Liver (tissue), 7 donors: ENCODE measurements at regions not wholly inside any gene's neighbourhood (a gene's known extent, or its start where the extent isn't known, plus 50 kb on each side); places are given as distances from the start of the nearest gene placed in this dataset.

Experiments
- DNase-seq: peaks from one replicate; pipeline ENCODE4 v3.0.0-alpha.2; 2017; ENCODE audit warnings: low spot score
- H3K27ac ChIP-seq, 2 donors: one replicate each; pipeline ENCODE4 v1.7.0; 2013; ENCODE audit warnings: inconsistent platforms in 2 of 2, low read length in 2 of 2, control low read depth in 1 of 2, low read depth in 1 of 2, mild to moderate bottlenecking in 1 of 2
- H3K27me3 ChIP-seq, 4 donors: one replicate each; pipeline versions ENCODE4 v1.6.1 to v1.7.0; 2013; ENCODE audit warnings: low read length in 3 of 4, inconsistent platforms in 1 of 4, mild to moderate bottlenecking in 1 of 4, moderate library complexity in 1 of 4; ENCODE audit not compliant: control insufficient read depth in 4 of 4, insufficient read depth in 4 of 4
- H3K36me3 ChIP-seq, 4 donors: one replicate each; pipeline versions ENCODE4 v1.6.1 to v1.7.0; 2013; ENCODE audit warnings: low read length in 3 of 4, mild to moderate bottlenecking in 3 of 4, low read depth in 1 of 4, moderate library complexity in 1 of 4; ENCODE audit not compliant: control insufficient read depth in 4 of 4, insufficient read depth in 3 of 4
- H3K4me1 ChIP-seq, 4 donors: one replicate each; pipeline versions ENCODE4 v1.6.1 to v1.7.0; 2013; ENCODE audit warnings: low read length in 3 of 4, mild to moderate bottlenecking in 3 of 4, moderate library complexity in 1 of 4; ENCODE audit not compliant: control insufficient read depth in 4 of 4, insufficient read depth in 4 of 4
- H3K4me3 ChIP-seq, 3 donors: one replicate each; pipeline versions ENCODE4 v1.6.1 to v1.7.0; 2013; ENCODE audit warnings: low read length in 3 of 3, control low read depth in 1 of 3, low read depth in 1 of 3, mild to moderate bottlenecking in 1 of 3
- H3K9ac ChIP-seq, 2 donors: one replicate each; pipeline ENCODE4 v1.7.0; 2013; ENCODE audit warnings: low read length in 2 of 2, mild to moderate bottlenecking in 2 of 2, moderate library complexity in 2 of 2, control low read depth in 1 of 2, low read depth in 1 of 2
- H3K9me3 ChIP-seq, 4 donors: one replicate each; pipeline versions ENCODE4 v1.6.1 to v1.7.0; 2013; ENCODE audit warnings: low read length in 3 of 4; ENCODE audit not compliant: control insufficient read depth in 4 of 4
- CTCF ChIP-seq: fragments of 150-350 bp; IDR thresholded peaks from 2 replicates; pipeline ENCODE4 v1.5.1; 2017; ENCODE audit warnings: improper control_type of control experiment, low read depth, low read length; ENCODE audit not compliant: missing input control
- EGR1 ChIP-seq, 2 donors: IDR thresholded peaks; 2 replicates each; pipeline ENCODE4 v1.6.1; 2016 to 2018; ENCODE audit warnings: antibody characterized with exemption in 2 of 2, low read depth in 2 of 2
- GABPA ChIP-seq, 2 donors: IDR thresholded peaks in 1 of 2; conservative IDR thresholded peaks in 1 of 2; 2 replicates each; pipeline ENCODE4 v1.6.1; 2016; ENCODE audit warnings: antibody characterized with exemption in 2 of 2, mild to moderate bottlenecking in 1 of 2, moderate library complexity in 1 of 2
- HNF4A ChIP-seq, 2 donors: conservative IDR thresholded peaks; 2 replicates each; pipeline ENCODE4 v1.6.1; 2016; ENCODE audit warnings: antibody characterized with exemption in 2 of 2, mild to moderate bottlenecking in 2 of 2
- RAD21 ChIP-seq, 2 donors: IDR thresholded peaks; 2 replicates each; pipeline ENCODE4 v1.6.1; 2016; ENCODE audit warnings: antibody characterized with exemption in 2 of 2, mild to moderate bottlenecking in 2 of 2
- RXRA ChIP-seq, 2 donors: IDR thresholded peaks; 2 replicates each; pipeline ENCODE4 v1.6.1; 2017 to 2018; ENCODE audit warnings: antibody characterized with exemption in 2 of 2, mild to moderate bottlenecking in 1 of 2
- SP1 ChIP-seq: IDR thresholded peaks from 2 replicates; pipeline ENCODE4 v1.6.1; 2018; ENCODE audit warnings: antibody characterized with exemption, mild to moderate bottlenecking
- TAF1 ChIP-seq: conservative IDR thresholded peaks from 2 replicates; pipeline ENCODE4 v1.6.1; 2016; ENCODE audit warnings: antibody characterized with exemption, mild to moderate bottlenecking
- YY1 ChIP-seq: IDR thresholded peaks from 2 replicates; pipeline ENCODE4 v1.6.1; 2016; ENCODE audit warnings: antibody characterized with exemption, mild to moderate bottlenecking
- donor health status: healthy.
- donor health status: healthy.
- donor health status: healthy.
- donor health status: healthy.

- no peak for TF ChIP-seq CTCF
Measured at GRCh38 chr1:172964864-172965263, 85.9 kb downstream of the TNFSF18 start (continued).

- Histone ChIP-seq H3K27me3 (no peaks in the 10 kb centered on the region), H3K9ac (no peak overlapping the region), H3K9me3 (no peaks in the 10 kb centered on the region), H3K27ac (no peak overlapping the region), H3K4me3 (no peak overlapping the region), H3K4me1 (no peaks in the 10 kb centered on the region), H3K36me3 (no peaks in the 10 kb centered on the region)
- no peak for DNase-seq
- TF ChIP-seq YY1: no peak
Measured at GRCh38 chr1:172966844-172967540, 83.7 kb downstream of the TNFSF18 start.

- Histone ChIP-seq H3K36me3 (no peaks in the 10 kb centered on the region), H3K4me1 (no peaks in the 10 kb centered on the region), H3K9ac (no peak overlapping the region), H3K9me3 (no peaks in the 10 kb centered on the region), H3K27ac (no peak overlapping the region), H3K4me3 (no peak overlapping the region), H3K27me3 (no peaks in the 10 kb centered on the region)
- no peak for DNase-seq
- TF ChIP-seq RXRA (IDR thresholded peaks at IDR 0.05): no peak
- no peak for TF ChIP-seq SP1
- no peak for TF ChIP-seq YY1
- TF ChIP-seq HNF4A (conservative IDR thresholded peaks at IDR 0.05): no peak
- TF ChIP-seq RAD21 (IDR thresholded peaks at IDR 0.05): no peak
- TF ChIP-seq GABPA (IDR thresholded peaks at IDR 0.05 in 1 of 2, conservative IDR thresholded peaks at IDR 0.05 in 1 of 2): no peak
- TF ChIP-seq EGR1 (IDR thresholded peaks at IDR 0.05; ENCODE audit: low read depth in 2 of 2): no peak
- no peak for TF ChIP-seq TAF1
- no peak for TF ChIP-seq CTCF
Measured at GRCh38 chr1:172967936-172968335, 82.8 kb downstream of the TNFSF18 start.

- H3K9me3 ChIP-seq: no peaks in the 10 kb centered on the region
- no peaks in the 10 kb centered on the region for H3K36me3 ChIP-seq
- no peaks in the 10 kb centered on the region for H3K4me1 ChIP-seq
- DNase-seq: no peak
- H3K9ac ChIP-seq: no peak overlapping the region
- H3K27me3 ChIP-seq: no peaks in the 10 kb centered on the region
- H3K4me3 ChIP-seq: no peak overlapping the region
- TF ChIP-seq RXRA (IDR thresholded peaks at IDR 0.05): no peak
- H3K27ac ChIP-seq: no peak overlapping the region
Measured at GRCh38 chr1:172969611-172970010, 81.1 kb downstream of the TNFSF18 start.
